Testis (tissue), 2 donors: ENCODE measurements at regions not wholly inside any gene's neighbourhood (a gene's known extent, or its start where the extent isn't known, plus 50 kb on each side); places are given as distances from the start of the nearest gene placed in this dataset.

Source experiments
- CTCF ChIP-seq, 3 experiments: fragments of 450-650 bp in 2 of 3; fragments of 200-600 bp in 1 of 3; sonication (generic) in 1 of 3; IDR thresholded peaks; one replicate each; pipeline ENCODE4 v1.5.1; 2016 to 2019; ENCODE audit warnings: antibody characterized with exemption in 3 of 3, mild to moderate bottlenecking in 2 of 3, moderate library complexity in 1 of 3
- POLR2A ChIP-seq: fragments of 450-650 bp; IDR thresholded peaks from one replicate; pipeline ENCODE4 v1.6.1; 2017; ENCODE audit warnings: antibody characterized with exemption, mild to moderate bottlenecking, moderate library complexity

DNA sequence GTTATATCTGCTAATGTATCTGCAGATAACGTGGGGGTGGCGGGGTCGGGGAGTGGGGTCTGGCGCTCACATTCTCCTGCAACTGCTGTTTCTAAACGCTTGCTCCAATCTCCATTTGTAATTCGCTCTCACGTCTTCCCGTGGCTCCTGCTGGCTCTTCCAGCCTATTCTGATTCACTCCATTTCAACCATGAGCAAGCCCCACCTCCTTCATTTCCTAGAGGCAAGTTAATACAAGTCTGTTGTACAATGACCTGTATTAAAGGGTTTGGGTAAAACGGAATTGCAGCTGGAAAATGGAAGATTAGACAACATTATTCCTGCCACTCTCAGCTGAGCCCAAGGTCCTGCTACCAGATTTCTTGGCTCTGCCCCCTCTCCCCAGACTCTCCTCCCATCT, 132.3 kb downstream of the CSNK2A3 start:
- TF ChIP-seq CTCF (IDR thresholded peaks at IDR 0.05) (no peak), POLR2A (no peak)
